T-helper 1 cell (primary cell): ENCODE measurements at regions not wholly inside any gene's neighbourhood (a gene's known extent, or its start where the extent isn't known, plus 50 kb on each side); places are given as distances from the start of the nearest gene placed in this dataset.
"Not testable (repeated sequence)": the region's sequence is repeated elsewhere in the genome, so short reads cannot be mapped to it uniquely, and the experiment has no call there.

ENCODE experiments used
- DNase-seq, 5 donors: peaks; one replicate each; pipeline ENCODE4 v3.0.0-alpha.2; 2012 to 2020

- no peak for DNase-seq
Observed at GRCh38 chr2:226185616-226186211, 613.9 kb downstream of the IRS1 start.

DNA sequence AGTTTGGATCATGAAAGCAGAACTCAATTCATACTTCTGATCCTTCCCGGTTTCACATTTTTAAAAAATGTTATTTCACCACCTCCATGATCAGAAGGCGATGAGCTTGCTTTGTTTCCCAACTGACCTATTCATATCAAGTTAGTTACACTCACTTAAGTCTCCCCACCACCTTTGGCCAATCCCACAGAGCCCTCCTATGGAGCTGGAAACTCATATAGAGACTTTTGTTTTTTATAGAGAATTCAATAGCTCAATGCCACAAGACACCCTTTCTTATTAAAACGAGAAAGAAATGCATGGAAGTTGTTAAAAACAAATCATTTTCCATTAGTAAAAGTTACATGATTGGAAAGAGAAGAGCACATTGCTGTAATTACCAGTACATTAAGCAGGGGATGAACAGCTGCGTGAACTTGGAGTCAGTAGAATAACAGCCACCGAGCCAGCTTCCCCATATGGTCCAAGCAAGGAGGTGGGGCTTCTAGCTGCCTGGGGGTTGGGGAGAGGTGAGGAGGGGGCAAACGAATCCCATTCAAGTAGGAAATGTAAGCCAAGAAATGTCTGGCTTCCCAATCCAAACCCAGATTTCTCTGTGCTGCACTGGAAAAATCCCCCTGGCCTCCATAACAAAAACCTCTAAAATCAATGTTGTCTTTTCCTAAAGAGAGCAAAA lies 614.5 kb downstream of the IRS1 start:
- DNase-seq: no peak

- no peak for DNase-seq
Observed at GRCh38 chr2:226184540-226184939, 615.1 kb downstream of the IRS1 start.

DNA sequence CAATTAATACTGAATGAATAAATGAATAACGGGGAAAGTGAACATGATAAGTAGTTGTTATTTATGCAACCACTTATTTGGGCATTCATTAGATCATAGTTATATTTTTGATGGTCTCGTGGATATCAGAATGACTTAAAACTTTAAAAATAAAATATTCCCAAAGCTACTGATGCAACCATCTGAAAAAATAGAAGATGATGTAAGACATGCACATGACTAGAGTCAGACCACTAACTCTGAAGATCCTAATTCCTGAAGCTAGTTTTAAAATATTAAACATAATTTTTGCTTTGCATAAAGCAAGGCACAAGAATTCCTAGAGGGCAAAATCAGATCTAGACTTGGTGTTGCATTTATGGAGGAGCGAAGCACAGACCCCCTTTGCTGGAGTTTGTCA lies 616.1 kb downstream of the IRS1 start:
- no peak for DNase-seq

DNA sequence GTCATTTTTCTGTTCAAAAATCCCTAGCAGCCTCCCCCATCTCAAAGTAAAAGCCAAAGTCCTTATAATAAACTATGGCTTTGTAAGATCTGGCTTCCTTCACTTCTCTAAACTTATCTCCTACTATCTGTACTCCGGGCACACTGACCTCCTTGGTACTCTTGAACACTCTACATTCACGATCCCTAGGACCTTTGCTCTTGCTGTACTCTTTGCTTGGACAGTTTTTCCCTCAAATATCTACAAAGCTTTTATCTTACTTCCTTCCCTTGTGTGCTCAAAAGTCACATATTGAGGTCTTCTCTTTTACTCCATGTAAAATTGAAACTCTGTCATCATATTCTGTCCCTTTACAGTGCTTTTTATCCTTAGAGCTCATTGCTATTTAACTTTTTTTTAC lies 616.6 kb downstream of the IRS1 start:
- no peak for DNase-seq

DNA sequence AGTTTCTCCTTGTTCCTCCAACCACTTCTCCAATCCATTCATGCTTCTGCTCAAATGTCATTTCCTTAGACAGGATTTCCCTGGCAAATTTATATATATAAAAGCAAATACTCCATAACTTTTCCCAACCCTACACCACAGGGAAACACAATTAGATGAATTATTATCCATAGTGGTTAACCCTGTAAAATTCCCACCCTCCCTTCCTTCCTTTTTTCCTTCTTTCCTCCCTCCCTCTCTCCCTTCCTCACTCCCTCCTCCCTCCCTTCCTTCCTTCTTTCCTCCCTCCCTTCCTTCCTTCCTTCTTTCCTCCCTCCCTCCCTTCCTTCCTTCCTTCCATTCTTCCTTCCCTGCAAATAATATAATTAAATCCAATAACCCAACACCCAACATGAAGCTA lies 617.7 kb downstream of the IRS1 start:
- DNase-seq: no peak

- DNase-seq: no peak
Observed at GRCh38 chr2:226180281-226180884, 619.2 kb downstream of the IRS1 start.

DNA sequence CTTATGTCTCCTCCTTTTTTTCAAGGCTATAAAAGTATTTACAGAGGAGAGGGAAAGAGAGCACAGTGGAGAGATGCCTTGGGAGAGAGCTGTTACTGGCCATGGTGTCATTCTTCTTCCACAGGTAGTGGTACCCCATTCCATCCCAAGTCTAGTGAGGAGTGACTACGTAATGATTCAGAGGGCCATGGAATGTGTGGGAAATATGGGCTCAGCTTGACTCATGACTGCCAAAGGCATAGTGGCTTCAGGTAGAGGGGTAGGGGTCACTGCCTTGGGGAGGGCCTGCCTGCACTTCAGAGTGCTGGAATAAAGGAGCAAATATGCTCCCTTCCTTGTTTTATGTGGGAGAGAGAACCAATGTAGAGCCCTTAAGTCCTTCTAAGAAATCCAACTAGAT lies 620.6 kb downstream of the IRS1 start:
- no peak for DNase-seq

- no peak for DNase-seq
Observed at GRCh38 chr2:226176283-226176984, 623.2 kb downstream of the IRS1 start.

- no peak for DNase-seq
Observed at GRCh38 chr2:226174390-226174789, 625.2 kb downstream of the IRS1 start.

DNA sequence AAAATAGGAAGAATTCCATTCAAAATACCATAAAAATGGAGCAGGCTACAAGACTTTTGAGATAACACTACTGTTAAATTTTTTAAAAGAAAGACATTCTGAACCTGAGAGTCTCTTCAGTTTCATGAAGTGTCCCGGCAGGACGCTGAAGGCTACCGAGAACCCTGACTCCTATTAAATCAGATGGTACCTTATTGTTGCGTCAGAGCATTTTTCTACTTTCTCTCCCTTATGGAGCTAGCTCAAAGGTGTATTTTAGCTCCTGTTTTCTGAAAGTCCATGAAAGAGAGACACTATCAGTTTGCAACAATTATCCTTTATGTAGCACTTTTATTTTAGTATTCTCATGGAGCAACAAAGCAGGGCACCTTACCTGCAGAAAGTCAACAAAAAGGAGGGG lies 626.7 kb downstream of the IRS1 start:
- no peak for DNase-seq

DNA sequence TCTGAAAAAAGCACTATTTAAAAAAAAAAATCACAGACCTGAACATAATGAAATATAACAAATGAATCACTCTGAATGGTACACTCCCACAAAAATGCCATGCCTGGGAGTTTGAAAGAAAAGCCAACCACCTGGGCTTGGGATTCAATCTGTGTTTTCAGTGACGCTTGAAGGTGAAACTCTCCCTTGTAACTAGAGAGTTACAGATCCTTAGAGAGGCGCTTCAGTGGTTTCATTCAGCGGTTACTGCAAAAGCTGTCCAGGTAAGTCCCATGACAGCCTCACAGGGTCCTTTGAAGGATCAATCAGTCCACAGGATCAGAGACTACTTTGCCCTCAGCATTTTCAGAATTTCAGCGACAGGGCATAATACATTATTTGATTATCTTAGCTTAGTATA lies 627.3 kb downstream of the IRS1 start:
- no peak for DNase-seq

GRCh38 chr2:226169751-226170581 lies 629.7 kb downstream of the IRS1 start:
- DNase-seq: no peak

GRCh38 chr2:226168496-226169160 lies 631.0 kb downstream of the IRS1 start:
- no peak for DNase-seq

DNA sequence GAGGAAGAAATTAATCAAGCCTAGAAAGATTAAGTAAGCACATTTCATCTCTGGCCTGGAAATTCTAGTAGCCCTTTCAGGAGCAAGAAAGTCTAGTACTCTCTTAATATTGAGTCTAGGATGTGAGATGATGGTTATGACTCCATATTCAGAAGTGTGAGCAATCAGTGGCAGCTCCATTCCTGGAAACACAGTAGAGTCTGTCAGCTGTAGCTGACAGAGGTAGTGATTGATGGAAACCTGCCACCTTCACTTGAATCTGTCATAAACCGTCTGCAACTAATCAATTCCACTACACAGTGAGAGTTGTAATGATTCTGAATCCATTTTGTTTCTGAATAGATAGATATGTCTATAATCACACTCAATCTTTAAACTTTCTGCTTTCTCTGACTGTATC lies 635.1 kb downstream of the IRS1 start:
- no peak for DNase-seq

DNA sequence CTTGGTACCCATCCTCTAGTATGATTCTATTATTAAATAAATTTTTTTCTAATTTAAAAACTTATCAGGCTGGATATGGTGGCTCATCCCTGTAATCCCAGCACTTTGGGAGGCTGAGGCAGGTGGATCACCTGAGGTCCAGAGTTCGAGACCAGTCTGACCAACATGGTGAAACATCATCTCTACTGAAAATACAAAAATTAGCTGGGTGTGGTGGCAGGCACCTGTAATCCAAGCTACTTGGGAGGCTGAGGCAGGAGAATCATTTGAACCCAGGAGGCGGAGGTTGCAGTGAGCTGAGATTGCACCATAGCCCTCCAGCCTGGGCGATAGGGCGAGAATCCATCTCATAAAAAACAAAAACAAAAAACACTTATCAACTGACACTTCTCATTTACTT lies 639.0 kb downstream of the IRS1 start:
- not testable (repeated sequence) for DNase-seq

DNA sequence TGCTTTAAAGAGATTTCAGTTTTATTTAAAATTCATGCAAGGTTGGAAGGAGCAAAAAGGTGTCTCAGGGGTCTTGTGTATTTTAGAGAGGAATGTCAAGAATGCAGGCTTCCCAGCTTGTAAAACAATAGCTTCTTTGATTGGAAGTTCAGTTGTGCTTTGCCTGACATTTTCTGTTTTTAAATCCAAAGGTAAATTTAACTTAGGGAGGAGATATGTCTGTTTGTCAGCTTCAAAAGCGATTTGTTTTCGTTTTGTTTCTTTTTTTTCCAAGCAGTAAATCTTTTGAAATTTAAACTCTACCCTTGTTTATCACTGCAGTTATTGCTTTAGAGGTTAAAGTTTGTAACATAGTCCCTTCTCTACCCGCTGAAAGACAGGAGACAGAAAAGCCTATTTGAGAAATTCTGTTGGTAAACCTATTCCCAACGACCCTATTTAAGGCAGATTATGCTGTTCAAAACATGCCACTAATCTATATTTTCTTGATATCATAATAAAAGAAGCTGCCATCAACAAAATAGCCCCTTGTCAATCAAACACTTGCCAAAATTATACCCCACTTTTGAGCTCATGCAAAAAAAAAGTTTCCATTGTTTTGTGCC lies 639.6 kb downstream of the IRS1 start:
- DNase-seq: no peak

- no peak for DNase-seq
Observed at GRCh38 chr2:226158940-226159339, 640.7 kb downstream of the IRS1 start.

GRCh38 chr2:226158229-226158628 lies 641.4 kb downstream of the IRS1 start:
- DNase-seq: no peak

DNA sequence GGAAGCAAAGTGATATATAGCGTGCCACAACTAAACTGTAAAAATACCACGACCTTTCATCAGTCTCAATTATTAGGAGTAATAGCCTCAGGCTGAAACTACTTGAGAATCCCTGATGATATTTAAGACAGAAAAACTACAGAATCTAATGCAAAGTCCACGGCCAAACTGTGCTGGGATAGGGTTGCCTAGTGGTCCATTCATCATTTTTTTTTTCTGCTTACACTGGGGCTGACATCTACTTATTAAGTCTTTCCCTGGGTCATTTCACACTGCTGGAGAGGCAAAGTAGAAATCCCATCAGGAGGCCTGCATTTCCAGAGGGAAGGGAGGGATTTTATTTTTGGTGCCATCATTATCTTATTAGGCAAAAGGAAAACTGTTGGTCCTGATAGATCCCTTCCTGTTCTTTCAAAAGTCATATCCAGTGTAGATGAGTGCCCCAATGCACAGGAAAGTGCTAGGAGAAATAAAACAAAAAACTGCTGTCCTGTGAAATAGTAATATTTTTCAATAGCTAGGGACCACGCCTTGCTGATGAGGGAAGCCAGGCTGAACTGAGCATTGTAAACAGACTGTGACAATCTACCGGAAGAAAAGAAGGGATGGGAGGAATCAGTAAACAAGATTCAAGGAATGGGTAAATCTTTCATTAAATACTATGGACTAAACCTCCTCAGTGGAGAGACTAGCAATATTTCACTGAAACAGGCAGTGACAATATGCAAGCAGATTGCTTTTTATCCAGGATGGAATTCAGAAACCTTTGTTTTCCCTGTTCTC lies 644.3 kb downstream of the IRS1 start:
- no peak for DNase-seq

- no peak for DNase-seq
Observed at GRCh38 chr2:226154610-226155009, 645.0 kb downstream of the IRS1 start.
